ENCODE measurements at regions not wholly inside any gene's neighbourhood (a gene's known extent, or its start where the extent isn't known, plus 50 kb on each side); places are given as distances from the start of the nearest gene placed in this dataset.

GRCh38 chr14:103228866-103229265 lies 105.2 kb upstream of the EIF5 start:
- no peaks in the 10 kb centered on the region for H3K36me3 ChIP-seq (replicated peaks in 1 of 2; ENCODE audit: insufficient read depth in 1 of 2, low read depth in 2 of 2)
- H3K9me3 ChIP-seq: no peaks in the 10 kb centered on the region
- 70 to 79% methylated on average over 2 to 4 of the region's 4 CpGs for WGBS, 2 donors
- intact Hi-C loops (cut with DNase I): no loop called here
- no peak overlapping the region for H3K4me3 ChIP-seq
- no peaks in the 10 kb centered on the region for H3K27me3 ChIP-seq
- no peaks in the 10 kb centered on the region for H3K4me1 ChIP-seq
- TF ChIP-seq CTCF (IDR thresholded peaks at IDR 0.05): no peak
- TF ChIP-seq POLR2A (IDR thresholded peaks at IDR 0.05): no peak
- H3K27ac ChIP-seq: no peak overlapping the region
- DNase-seq (no peak), ATAC-seq (no peak)

- no peak for TF ChIP-seq POLR2A (IDR thresholded peaks at IDR 0.05)
- Histone ChIP-seq H3K4me1 (no peaks in the 10 kb centered on the region), H3K27me3 (no peaks in the 10 kb centered on the region), H3K27ac (no peak overlapping the region), H3K36me3 (replicated peaks in 1 of 2; ENCODE audit: insufficient read depth in 1 of 2, low read depth in 2 of 2) (no peaks in the 10 kb centered on the region), H3K9me3 (no peaks in the 10 kb centered on the region), H3K4me3 (no peak overlapping the region)
- intact Hi-C loops (cut with DNase I): no loop called here
- ATAC-seq (no peak), DNase-seq (no peak)
- 92% methylated on average over 7 to 9 of the region's 9 CpGs for WGBS, 2 donors
These were observed 104.0 kb upstream of the EIF5 start for GRCh38 chr14:103230021-103230420.

DNA sequence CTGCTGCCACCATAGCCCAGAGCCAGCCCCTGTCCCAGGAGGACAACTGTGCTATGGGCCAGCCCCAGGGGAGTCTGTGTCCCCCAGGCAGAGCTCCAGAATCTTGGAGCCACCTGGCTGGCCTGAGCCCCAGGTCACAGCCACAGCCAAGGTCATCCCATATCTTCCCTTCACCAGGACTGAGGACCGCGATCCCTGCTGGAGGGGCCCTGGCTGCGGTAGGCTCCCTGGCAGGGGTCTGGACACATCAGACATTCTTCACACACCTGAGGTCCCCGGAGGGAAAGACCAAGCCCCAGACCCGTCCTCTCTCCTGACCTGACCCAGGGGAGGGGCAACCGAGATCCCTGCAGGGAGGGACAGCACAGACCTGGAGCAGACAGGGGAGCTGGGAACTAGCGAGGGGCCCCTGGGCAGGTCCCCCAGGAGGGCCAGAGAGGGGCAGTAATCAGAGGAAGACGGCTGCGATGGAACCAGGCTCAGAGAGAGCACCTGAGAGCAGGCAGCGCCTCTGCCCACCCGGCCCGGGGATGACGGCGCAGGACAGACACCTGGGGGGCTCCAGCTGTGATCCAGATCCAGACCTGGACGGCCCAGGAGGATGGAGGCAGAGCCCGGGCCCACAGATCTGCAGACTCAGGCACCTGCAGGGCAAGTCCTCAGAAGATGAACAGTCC lies 103.2 kb upstream of the EIF5 start:
- Histone ChIP-seq H3K27ac (no peak overlapping the region), H3K9me3 (no peaks in the 10 kb centered on the region), H3K4me1 (no peaks in the 10 kb centered on the region), H3K36me3 (replicated peaks in 1 of 2; ENCODE audit: insufficient read depth in 1 of 2, low read depth in 2 of 2) (no peaks in the 10 kb centered on the region), H3K27me3 (no peaks in the 10 kb centered on the region), H3K4me3 (no peak overlapping the region)
- 79 to 88% methylated on average over 6 to 10 of the region's 16 CpGs for WGBS, 2 donors
- TF ChIP-seq CTCF (IDR thresholded peaks at IDR 0.05): no peak
- no peak for TF ChIP-seq POLR2A (IDR thresholded peaks at IDR 0.05)
- DNase-seq (no peak), ATAC-seq (no peak)
- intact Hi-C loops (cut with DNase I): no loop called here

GRCh38 chr14:103231376-103232019 lies 102.5 kb upstream of the EIF5 start:
- intact Hi-C loops (cut with DNase I): no loop called here
- Histone ChIP-seq H3K4me1 (no peaks in the 10 kb centered on the region), H3K4me3 (no peak overlapping the region), H3K36me3 (replicated peaks in 1 of 2; ENCODE audit: insufficient read depth in 1 of 2, low read depth in 2 of 2) (no peaks in the 10 kb centered on the region), H3K27me3 (no peaks in the 10 kb centered on the region), H3K9me3 (no peaks in the 10 kb centered on the region), H3K27ac (no peak overlapping the region)
- ATAC-seq: no peak
- TF ChIP-seq CTCF (IDR thresholded peaks at IDR 0.05): no peak
- TF ChIP-seq POLR2A (IDR thresholded peaks at IDR 0.05): no peak
- no peak for DNase-seq
- 87 to 90% methylated on average over 18 to 20 of the region's 22 CpGs for WGBS, 2 donors

GRCh38 chr14:103232031-103232808 lies 101.8 kb upstream of the EIF5 start:
- intact Hi-C loops (cut with DNase I): no loop called here
- TF ChIP-seq POLR2A (IDR thresholded peaks at IDR 0.05) (no peak), CTCF (IDR thresholded peaks at IDR 0.05) (no peak)
- DNase-seq: no peak

More at GRCh38 chr14:103232031-103232808, 101.8 kb upstream of the EIF5 start:
- no peaks in the 10 kb centered on the region for H3K36me3 ChIP-seq (replicated peaks in 1 of 2; ENCODE audit: insufficient read depth in 1 of 2, low read depth in 2 of 2)
- H3K27ac ChIP-seq: no peak overlapping the region
- ATAC-seq: peak; percentile 42
- H3K27me3 ChIP-seq: no peaks in the 10 kb centered on the region
- H3K4me1 ChIP-seq: no peaks in the 10 kb centered on the region
- 88 to 92% methylated on average over 4 to 11 of the region's 13 CpGs for WGBS, 2 donors
- no peaks in the 10 kb centered on the region for H3K9me3 ChIP-seq
- H3K4me3 ChIP-seq: no peak overlapping the region
